ENCODE measurements at regions not wholly inside any gene's neighbourhood (a gene's known extent, or its start where the extent isn't known, plus 50 kb on each side); places are given as distances from the start of the nearest gene placed in this dataset.

DNA sequence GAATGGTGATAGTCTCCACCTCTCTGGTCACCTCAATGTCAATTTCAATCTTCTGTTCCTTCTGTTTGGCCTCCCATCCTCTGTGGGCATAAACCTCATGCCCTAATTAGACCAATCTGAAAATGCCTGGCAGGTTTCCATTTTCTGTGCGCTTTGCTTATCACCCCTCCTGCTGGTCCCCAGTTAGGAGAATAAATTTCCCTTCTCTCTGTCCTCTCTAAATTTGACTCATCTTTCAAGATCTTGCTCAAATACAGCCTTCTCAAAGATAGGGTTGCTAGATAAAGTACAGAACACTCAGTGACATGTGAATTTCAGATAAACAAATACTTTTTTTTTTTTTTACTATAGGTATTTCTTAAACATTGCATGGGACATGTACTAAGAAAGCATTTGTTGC, 69.4 kb upstream of the CD180 start:
- TF ChIP-seq, protein P1, sequence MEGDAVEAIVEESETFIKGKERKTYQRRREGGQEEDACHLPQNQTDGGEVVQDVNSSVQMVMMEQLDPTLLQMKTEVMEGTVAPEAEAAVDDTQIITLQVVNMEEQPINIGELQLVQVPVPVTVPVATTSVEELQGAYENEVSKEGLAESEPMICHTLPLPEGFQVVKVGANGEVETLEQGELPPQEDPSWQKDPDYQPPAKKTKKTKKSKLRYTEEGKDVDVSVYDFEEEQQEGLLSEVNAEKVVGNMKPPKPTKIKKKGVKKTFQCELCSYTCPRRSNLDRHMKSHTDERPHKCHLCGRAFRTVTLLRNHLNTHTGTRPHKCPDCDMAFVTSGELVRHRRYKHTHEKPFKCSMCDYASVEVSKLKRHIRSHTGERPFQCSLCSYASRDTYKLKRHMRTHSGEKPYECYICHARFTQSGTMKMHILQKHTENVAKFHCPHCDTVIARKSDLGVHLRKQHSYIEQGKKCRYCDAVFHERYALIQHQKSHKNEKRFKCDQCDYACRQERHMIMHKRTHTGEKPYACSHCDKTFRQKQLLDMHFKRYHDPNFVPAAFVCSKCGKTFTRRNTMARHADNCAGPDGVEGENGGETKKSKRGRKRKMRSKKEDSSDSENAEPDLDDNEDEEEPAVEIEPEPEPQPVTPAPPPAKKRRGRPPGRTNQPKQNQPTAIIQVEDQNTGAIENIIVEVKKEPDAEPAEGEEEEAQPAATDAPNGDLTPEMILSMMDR (IDR thresholded peaks at IDR 0.05; ENCODE audit: extremely low read depth in 1 of 2, insufficient read depth in 1 of 2, low read depth in 1 of 2, low read length in 2 of 2) = no peak
- no peak for TF ChIP-seq POLR2AphosphoS5 (IDR thresholded peaks at IDR 0.05; ENCODE audit: insufficient read depth, low read depth, low read length)
- TF ChIP-seq, protein P2, sequence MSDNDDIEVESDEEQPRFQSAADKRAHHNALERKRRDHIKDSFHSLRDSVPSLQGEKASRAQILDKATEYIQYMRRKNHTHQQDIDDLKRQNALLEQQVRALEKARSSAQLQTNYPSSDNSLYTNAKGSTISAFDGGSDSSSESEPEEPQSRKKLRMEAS (IDR thresholded peaks at IDR 0.05; ENCODE audit: insufficient read depth, insufficient read length) = no peak
- no peak for TF ChIP-seq POLR2A (IDR thresholded peaks at IDR 0.05; ENCODE audit: low read depth, low read length)
- TF ChIP-seq EZH2 (IDR thresholded peaks at IDR 0.05; ENCODE audit: borderline replicate concordance, low read depth, low read length, severe bottlenecking) = no peak
- TF ChIP-seq JUN (IDR thresholded peaks at IDR 0.05; ENCODE audit: borderline replicate concordance, insufficient read depth, insufficient read length, low read depth) = no peak
- no peak for TF ChIP-seq GATA2 (IDR thresholded peaks at IDR 0.05; ENCODE audit: insufficient read depth, insufficient read length, low read depth, low read length)

Data from endothelial cell of umbilical vein (primary cell).